ENCODE measurements at regions not wholly inside any gene's neighbourhood (a gene's known extent, or its start where the extent isn't known, plus 50 kb on each side); places are given as distances from the start of the nearest gene placed in this dataset.

DNA sequence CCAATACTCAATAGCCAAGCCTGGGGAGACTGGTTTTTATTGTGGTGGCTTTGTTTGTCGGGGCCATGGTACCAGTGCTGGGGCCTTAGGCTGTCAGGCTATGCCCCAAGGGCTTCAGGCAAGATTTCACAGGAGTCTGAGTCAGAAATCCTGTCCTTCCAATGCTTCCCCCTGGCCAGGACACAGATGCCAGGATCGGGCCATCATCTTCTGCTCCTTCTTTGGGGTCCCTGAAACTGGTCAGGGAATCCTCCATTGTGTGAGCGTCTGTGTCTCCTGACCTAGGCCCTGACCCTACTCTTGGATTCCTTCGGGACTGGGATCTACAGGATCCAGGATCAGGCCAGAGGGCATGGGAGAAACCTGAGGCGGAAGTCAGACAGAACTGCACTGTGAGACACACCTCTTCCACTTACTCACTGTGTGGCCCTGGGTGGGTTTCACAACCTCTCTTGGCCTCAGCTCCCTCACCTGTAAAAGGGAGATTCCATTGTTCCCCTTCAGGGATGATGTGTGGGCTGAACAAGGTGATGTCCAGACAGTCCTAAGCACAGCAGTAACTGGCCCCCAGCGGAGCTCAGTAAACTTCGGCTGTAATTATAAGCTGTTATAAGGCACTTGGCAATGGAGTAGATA, 292.7 kb downstream of the UACA start:
- intact Hi-C loops (cut with micrococcal nuclease) (no loop called here), in situ Hi-C loops (cut with MboI) (no loop called here)
- ATAC-seq (no peak), DNase-seq (ENCODE audit: extremely low read depth in 1 of 4, low spot score in 3 of 4) (no peak), FAIRE-seq (no peak)
- ChIA-PET POLR2A (no interaction called here), CTCF (ENCODE audit: low intra/inter-chr PET ratio) (interaction anchor here (0.7 kb wide), 1 partner anchor 50 kb away, joined by 3 read pairs; no protein-coding TSS in a partner anchor)
- H2AFZ ChIP-seq (ENCODE audit: low read depth, low read length) = no peak overlapping the region
- H3K9me1 ChIP-seq (ENCODE audit: control insufficient read depth, insufficient read depth, low read length) = no peaks in the 10 kb centered on the region
- no peak overlapping the region for H3K9ac ChIP-seq (ENCODE audit: insufficient read depth in 1 of 2, low read depth in 2 of 2, low read length in 2 of 2)
- no TSS peak for BruUV-seq (replicated peaks)
- no peaks in the 10 kb centered on the region for H3K36me3 ChIP-seq (ENCODE audit: control insufficient read depth, insufficient read depth, low read length)
- H3K4me2 ChIP-seq (ENCODE audit: insufficient read depth, low read length) = no peak overlapping the region
- H3K27ac ChIP-seq (ENCODE audit: extremely low read depth, low read depth, low read length) = no peak overlapping the region
- WGBS (ENCODE audit: insufficient coverage, low coverage, missing lambda C conversion rate) = 4% methylated on average over 7 of the region's 7 CpGs
- peaks cover 32 to 59% of the 10 kb centered on the region in 2 experiments for H3K27me3 ChIP-seq (ENCODE audit: control insufficient read depth in 2 of 2, insufficient read depth in 2 of 2, low read length in 2 of 2)
- no peaks in the 10 kb centered on the region for H3K79me2 ChIP-seq (ENCODE audit: control insufficient read depth, insufficient read depth, low read length)
- H4K20me1 ChIP-seq (replicated peaks; ENCODE audit: control insufficient read depth, insufficient read depth, low read length) = no peaks in the 10 kb centered on the region
- peaks cover 0 to 6% of the 10 kb centered on the region in 2 experiments; a peak in 3 of 5 replicates for H3K4me1 ChIP-seq (replicated peaks in 1 of 2; ENCODE audit: control insufficient read depth in 2 of 2, insufficient read depth in 2 of 2, low read length in 2 of 2)
- TF ChIP-seq SLC30A9 (CRISPR knock-in tag; IDR thresholded peaks at IDR 0.05) = no peak
- no peak overlapping the region for H3K4me3 ChIP-seq
- no peaks in the 10 kb centered on the region for H3K9me3 ChIP-seq (replicated peaks; ENCODE audit: control insufficient read depth, insufficient read depth, low read depth, low read length)

DNA sequence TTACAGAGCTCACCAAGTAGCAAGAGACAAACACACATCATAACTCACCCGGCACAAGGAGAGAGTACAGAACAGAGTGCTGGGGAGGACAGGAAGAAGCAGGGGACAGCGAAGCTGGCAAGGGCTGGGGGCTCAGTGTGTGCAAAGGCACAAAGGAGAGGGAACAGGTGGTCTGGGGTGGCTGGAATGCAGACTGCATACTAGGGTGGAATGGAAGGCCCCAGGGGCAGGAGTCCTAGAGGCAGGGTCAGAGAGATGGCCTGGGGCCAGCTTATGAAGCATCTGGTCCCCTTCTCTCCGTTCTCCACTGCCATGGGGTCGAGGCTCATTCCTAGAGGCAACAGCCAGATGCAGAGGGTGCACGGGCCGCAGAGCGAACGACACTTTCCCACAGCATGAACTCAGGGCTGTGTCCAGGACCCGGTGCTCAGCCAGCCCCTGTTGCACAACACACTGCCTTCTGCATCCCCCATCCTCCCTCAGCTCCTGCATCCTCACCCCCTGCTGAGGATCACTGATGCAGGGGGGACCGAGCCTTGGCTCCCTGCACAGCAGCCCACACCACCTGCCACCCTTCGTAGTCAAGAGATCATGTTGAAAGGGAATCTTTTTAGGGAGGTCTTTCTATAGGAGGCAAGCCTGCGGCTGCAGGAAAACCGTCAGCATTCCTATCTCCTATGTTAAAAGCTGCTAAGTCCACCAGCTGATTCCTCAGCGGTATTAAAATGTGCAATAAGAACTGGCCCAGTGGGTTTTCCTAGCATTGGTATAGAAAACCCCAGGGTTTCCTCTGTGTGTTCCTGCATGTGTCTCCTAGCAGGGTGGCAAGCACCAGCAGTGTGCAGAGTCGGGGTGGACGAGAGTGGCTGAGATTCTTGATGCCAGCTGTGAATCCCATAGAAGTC, 293.5 kb downstream of the UACA start:
- H3K4me3 ChIP-seq = no peak overlapping the region
- CTCF ChIA-PET (ENCODE audit: low intra/inter-chr PET ratio) = interaction anchor here (0.7 kb wide), 1 partner anchor 49 kb away, joined by 3 read pairs; no protein-coding TSS in a partner anchor
- TF ChIP-seq SMAD2 (IDR thresholded peaks at IDR 0.05; ENCODE audit: low read depth, low read length) (no peak), CEBPB (tag; IDR thresholded peaks at IDR 0.05) (peak; percentile 19; the same call in 1 of the 2 replicates)
- H3K4me1 ChIP-seq (replicated peaks in 1 of 2; ENCODE audit: control insufficient read depth in 2 of 2, insufficient read depth in 2 of 2, low read length in 2 of 2) = peaks cover 0 to 6% of the 10 kb centered on the region in 2 experiments; a peak in 3 of 5 replicates
- H3K4me2 ChIP-seq (ENCODE audit: insufficient read depth, low read length) = no peak overlapping the region
- H3K79me2 ChIP-seq (ENCODE audit: control insufficient read depth, insufficient read depth, low read length) = no peaks in the 10 kb centered on the region
- H3K9me1 ChIP-seq (ENCODE audit: control insufficient read depth, insufficient read depth, low read length) = no peaks in the 10 kb centered on the region
- no peak overlapping the region for H2AFZ ChIP-seq (ENCODE audit: low read depth, low read length)
- H4K20me1 ChIP-seq (replicated peaks; ENCODE audit: control insufficient read depth, insufficient read depth, low read length) = no peaks in the 10 kb centered on the region
- FAIRE-seq (no peak), DNase-seq (ENCODE audit: extremely low read depth in 1 of 4, low spot score in 3 of 4) (no peak), ATAC-seq (no peak)
- BruUV-seq (replicated peaks) = no TSS peak
- H3K9ac ChIP-seq (ENCODE audit: insufficient read depth in 1 of 2, low read depth in 2 of 2, low read length in 2 of 2) = no peak overlapping the region
- intact Hi-C loops (cut with micrococcal nuclease) (no loop called here), in situ Hi-C loops (cut with MboI) (no loop called here)
- 1% methylated on average over 16 of the region's 16 CpGs for WGBS (ENCODE audit: insufficient coverage, low coverage, missing lambda C conversion rate)
- H3K27me3 ChIP-seq (ENCODE audit: control insufficient read depth in 2 of 2, insufficient read depth in 2 of 2, low read length in 2 of 2) = peaks cover 27 to 51% of the 10 kb centered on the region in 2 experiments
- POLR2A ChIA-PET = no interaction called here
- H3K27ac ChIP-seq (ENCODE audit: extremely low read depth, low read depth, low read length) = no peak overlapping the region
- H3K36me3 ChIP-seq (ENCODE audit: control insufficient read depth, insufficient read depth, low read length) = no peaks in the 10 kb centered on the region
- H3K9me3 ChIP-seq (replicated peaks; ENCODE audit: control insufficient read depth, insufficient read depth, low read depth, low read length) = no peaks in the 10 kb centered on the region
